ENCODE measurements at regions not wholly inside any gene's neighbourhood (a gene's known extent, or its start where the extent isn't known, plus 50 kb on each side); places are given as distances from the start of the nearest gene placed in this dataset.

DNA sequence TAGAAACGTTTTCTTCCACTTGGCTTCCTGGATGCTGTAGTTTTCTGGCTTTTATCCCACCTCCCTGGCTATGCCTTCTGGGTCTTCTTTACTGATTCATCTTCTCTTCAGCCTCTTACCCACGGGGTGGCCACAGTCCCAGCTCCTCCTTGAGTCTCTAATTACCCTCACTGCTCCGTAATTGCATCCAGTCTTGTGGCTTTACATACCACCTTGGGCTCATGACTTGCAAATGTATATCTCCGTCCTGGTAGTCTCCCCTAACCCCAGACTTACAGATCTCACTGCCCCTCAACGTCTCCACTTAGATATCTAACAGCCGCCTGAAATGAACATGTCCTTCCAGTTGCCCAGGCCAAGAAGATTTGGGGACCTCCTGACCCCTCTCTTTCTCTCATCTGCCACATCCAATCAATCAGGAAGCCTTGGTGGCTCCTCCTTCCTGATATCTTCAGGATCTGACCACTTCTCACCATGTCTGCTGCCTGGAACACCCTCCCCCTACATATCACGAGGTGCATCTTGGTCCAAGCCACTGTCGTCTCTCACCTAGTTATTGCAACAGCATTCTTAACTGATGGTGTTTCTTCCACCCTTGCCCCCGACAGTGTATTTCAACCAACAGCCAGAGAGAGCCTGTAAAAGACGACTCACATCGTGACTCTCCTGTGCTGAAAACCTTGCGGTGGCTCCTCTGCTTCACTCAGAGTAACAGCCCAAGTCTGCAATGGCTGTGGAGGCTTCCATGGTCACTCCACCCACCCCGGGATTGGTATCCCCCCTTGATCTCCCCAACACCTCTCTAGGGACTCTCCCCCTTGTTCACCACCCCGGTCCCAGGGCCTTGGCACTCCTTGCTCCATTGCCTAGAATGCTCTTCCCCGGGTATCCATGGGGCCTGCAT lies 219.0 kb upstream of the POU3F1 start:
- CTCF ChIA-PET (ENCODE audit: low intra/inter-chr PET ratio), result no interaction called here
- H3K4me1 ChIP-seq (replicated peaks in 1 of 2; ENCODE audit: control insufficient read depth in 2 of 2, insufficient read depth in 2 of 2, low read length in 2 of 2), result peaks cover 22 to 34% of the 10 kb centered on the region in 2 experiments
- peak; percentile 80 for TF ChIP-seq EP300 (IDR thresholded peaks at IDR 0.05; ENCODE audit: low read length)
- peak; percentile 64; the same call in 1 of the 2 replicates for TF ChIP-seq ZNF766 (CRISPR knock-in tag; conservative IDR thresholded peaks at IDR 0.05)
- TF ChIP-seq CREM (IDR thresholded peaks at IDR 0.05; ENCODE audit: low read depth), result peak; percentile 25; the same call in 1 of the 2 replicates
- TF ChIP-seq NR2C2 (CRISPR knock-in tag; IDR thresholded peaks at IDR 0.05), result no peak
- TF ChIP-seq NR2C2 (tag; IDR thresholded peaks at IDR 0.05), result peak; percentile 65; the same call in 1 of the 2 replicates
- no peak for TF ChIP-seq CREB1 (IDR thresholded peaks at IDR 0.05)
- TF ChIP-seq CREB1 (CRISPR knock-in tag; IDR thresholded peaks at IDR 0.05), result no peak
- TF ChIP-seq E2F3 (CRISPR knock-in tag; IDR thresholded peaks at IDR 0.05), result 0 out of 2 replicates have a peak, but pooled peaks have one; percentile 11
- TF ChIP-seq, protein P1, sequence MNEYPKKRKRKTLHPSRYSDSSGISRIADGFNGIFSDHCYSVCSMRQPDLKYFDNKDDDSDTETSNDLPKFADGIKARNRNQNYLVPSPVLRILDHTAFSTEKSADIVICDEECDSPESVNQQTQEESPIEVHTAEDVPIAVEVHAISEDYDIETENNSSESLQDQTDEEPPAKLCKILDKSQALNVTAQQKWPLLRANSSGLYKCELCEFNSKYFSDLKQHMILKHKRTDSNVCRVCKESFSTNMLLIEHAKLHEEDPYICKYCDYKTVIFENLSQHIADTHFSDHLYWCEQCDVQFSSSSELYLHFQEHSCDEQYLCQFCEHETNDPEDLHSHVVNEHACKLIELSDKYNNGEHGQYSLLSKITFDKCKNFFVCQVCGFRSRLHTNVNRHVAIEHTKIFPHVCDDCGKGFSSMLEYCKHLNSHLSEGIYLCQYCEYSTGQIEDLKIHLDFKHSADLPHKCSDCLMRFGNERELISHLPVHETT (CRISPR knock-in tag; conservative IDR thresholded peaks at IDR 0.05 in 1 of 2, IDR thresholded peaks at IDR 0.05 in 1 of 2), result peak in 1 of 2 experiments; percentile 2; a peak in 1 of 4 replicates
- no peak for TF ChIP-seq ZNF717 (CRISPR knock-in tag; IDR thresholded peaks at IDR 0.05)
- TF ChIP-seq ZNF24 (IDR thresholded peaks at IDR 0.05), result no peak
- peak; percentile 64; the same call in 1 of the 2 replicates for TF ChIP-seq RNF2 (IDR thresholded peaks at IDR 0.05)
- TF ChIP-seq CBFA2T3 (IDR thresholded peaks at IDR 0.05), result peak; percentile 26; the same call in 1 of the 2 replicates
- TF ChIP-seq SMAD3 (CRISPR knock-in tag; conservative IDR thresholded peaks at IDR 0.05), result no peak
- no peak for TF ChIP-seq ZNF184 (CRISPR knock-in tag; IDR thresholded peaks at IDR 0.05)
- no peak for TF ChIP-seq ZNF12 (CRISPR knock-in tag; IDR thresholded peaks at IDR 0.05)
- TF ChIP-seq, protein P2, sequence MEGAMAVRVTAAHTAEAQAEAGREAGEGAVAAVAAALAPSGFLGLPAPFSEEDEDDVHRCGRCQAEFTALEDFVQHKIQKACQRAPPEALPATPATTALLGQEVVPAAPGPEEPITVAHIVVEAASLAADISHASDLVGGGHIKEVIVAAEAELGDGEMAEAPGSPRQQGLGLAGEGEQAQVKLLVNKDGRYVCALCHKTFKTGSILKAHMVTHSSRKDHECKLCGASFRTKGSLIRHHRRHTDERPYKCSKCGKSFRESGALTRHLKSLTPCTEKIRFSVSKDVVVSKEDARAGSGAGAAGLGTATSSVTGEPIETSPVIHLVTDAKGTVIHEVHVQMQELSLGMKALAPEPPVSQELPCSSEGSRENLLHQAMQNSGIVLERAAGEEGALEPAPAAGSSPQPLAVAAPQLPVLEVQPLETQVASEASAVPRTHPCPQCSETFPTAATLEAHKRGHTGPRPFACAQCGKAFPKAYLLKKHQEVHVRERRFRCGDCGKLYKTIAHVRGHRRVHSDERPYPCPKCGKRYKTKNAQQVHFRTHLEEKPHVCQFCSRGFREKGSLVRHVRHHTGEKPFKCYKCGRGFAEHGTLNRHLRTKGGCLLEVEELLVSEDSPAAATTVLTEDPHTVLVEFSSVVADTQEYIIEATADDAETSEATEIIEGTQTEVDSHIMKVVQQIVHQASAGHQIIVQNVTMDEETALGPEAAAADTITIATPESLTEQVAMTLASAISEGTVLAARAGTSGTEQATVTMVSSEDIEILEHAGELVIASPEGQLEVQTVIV (CRISPR knock-in tag; IDR thresholded peaks at IDR 0.05; ENCODE audit: borderline replicate concordance), result no peak
- TF ChIP-seq HNRNPUL1 (IDR thresholded peaks at IDR 0.05; ENCODE audit: low read length), result no peak
- TF ChIP-seq DIDO1 (tag; IDR thresholded peaks at IDR 0.05; ENCODE audit: low read depth), result 0 out of 2 replicates have a peak, but pooled peaks have one; percentile 29
- TF ChIP-seq ZNF324 (CRISPR knock-in tag; IDR thresholded peaks at IDR 0.05), result no peak

More for the DNA sequence above, 219.0 kb upstream of the POU3F1 start:
- Histone ChIP-seq H3K27me3 (ENCODE audit: control insufficient read depth in 2 of 2, insufficient read depth in 2 of 2, low read length in 2 of 2) (peaks cover 3 to 13% of the 10 kb centered on the region in 2 experiments; a peak in 2 of 5 replicates), H3K4me3 (no peak overlapping the region), H3K9ac (ENCODE audit: insufficient read depth in 1 of 2, low read depth in 2 of 2, low read length in 2 of 2) (no peak overlapping the region; a peak in 1 of 4 replicates), H3K27ac (ENCODE audit: extremely low read depth, low read depth, low read length) (peak overlapping the region; percentile 13; the same call in 2 of the 3 replicates), H4K20me1 (replicated peaks; ENCODE audit: control insufficient read depth, insufficient read depth, low read length) (no peaks in the 10 kb centered on the region), H2AFZ (ENCODE audit: low read depth, low read length) (peak overlapping the region; percentile 49), H3K9me3 (replicated peaks; ENCODE audit: control insufficient read depth, insufficient read depth, low read depth, low read length) (no peaks in the 10 kb centered on the region), H3K9me1 (ENCODE audit: control insufficient read depth, insufficient read depth, low read length) (no peaks in the 10 kb centered on the region), H3K79me2 (ENCODE audit: control insufficient read depth, insufficient read depth, low read length) (no peaks in the 10 kb centered on the region), H3K4me2 (ENCODE audit: insufficient read depth, low read length) (peak overlapping the region; percentile 25; the same call in 1 of the 2 replicates), H3K36me3 (ENCODE audit: control insufficient read depth, insufficient read depth, low read length) (no peaks in the 10 kb centered on the region)
- in situ Hi-C loops (cut with MboI), result no loop called here
- BruUV-seq (replicated peaks), result no TSS peak
- FAIRE-seq, result peak; percentile 84
- peak; percentile 27 to 58 (median 45) for DNase-seq (ENCODE audit: extremely low read depth in 1 of 4, low spot score in 3 of 4)
- peak; percentile 78 for ATAC-seq
- 13% methylated on average over 15 of the region's 15 CpGs for WGBS (ENCODE audit: insufficient coverage, low coverage, missing lambda C conversion rate)
- POLR2A ChIA-PET, result interaction anchor here (0.7 kb wide), 1 partner anchor 147 kb away, joined by 4 read pairs; no protein-coding TSS in a partner anchor
- intact Hi-C loops (cut with micrococcal nuclease), result no loop called here

Measured in K562 (cell line).